AG04449 (cell line): ENCODE measurements at regions not wholly inside any gene's neighbourhood (a gene's known extent, or its start where the extent isn't known, plus 50 kb on each side); places are given as distances from the start of the nearest gene placed in this dataset.

Experiments used
- CTCF ChIA-PET: fragments of 350-600 bp; formaldehyde crosslinking; extraction: SDS; loops from one replicate; lab custom pipeline; 2021; ENCODE audit warnings: antibody characterized with exemption; lab: Yijun Ruan, JAX
- POLR2A ChIA-PET: fragments of 400-600, 350-600 bp; formaldehyde crosslinking; extraction: SDS; loops from one replicate; lab custom pipeline; 2020; ENCODE audit warnings: antibody characterized with exemption, inconsistent platforms; lab: Yijun Ruan, JAX
- DNase-seq: peaks from one replicate; pipeline ENCODE4 v3.0.0-alpha.2; 2010; ENCODE audit warnings: low read depth, low spot score
- H3K4me3 ChIP-seq: 2 replicates; pipeline ENCODE4 v1.5.1; 2011; ENCODE audit warnings: low read depth, mild to moderate bottlenecking, control low read depth, low read length
- CTCF ChIP-seq: IDR thresholded peaks from one replicate; pipeline ENCODE4 v1.5.1; 2011; ENCODE audit warnings: mild to moderate bottlenecking, moderate library complexity, low read length, control low read depth, inconsistent platforms; ENCODE audit not compliant: insufficient read depth; ENCODE audit errors: missing control alignments

GRCh38 chr1:87867626-87868025 is 538.9 kb downstream of the LMO4 start:
- TF ChIP-seq CTCF, result no peak
- CTCF ChIA-PET, result interaction anchor here (1.0 kb wide), 1 partner anchor 86 kb away, joined by 3 read pairs; no protein-coding TSS in a partner anchor
- DNase-seq, result no peak
- POLR2A ChIA-PET, result no interaction called here
- H3K4me3 ChIP-seq, result no peak overlapping the region

GRCh38 chr1:87869567-87869966 is 540.9 kb downstream of the LMO4 start:
- peak; percentile 14 for DNase-seq
- ChIA-PET POLR2A (no interaction called here), CTCF (no interaction called here)
- H3K4me3 ChIP-seq, result no peak overlapping the region
- TF ChIP-seq CTCF, result no peak

- CTCF ChIA-PET, result no interaction called here
- no peak overlapping the region for H3K4me3 ChIP-seq
- TF ChIP-seq CTCF, result no peak
- no peak for DNase-seq
- POLR2A ChIA-PET, result no interaction called here
These were observed 543.5 kb downstream of the LMO4 start for GRCh38 chr1:87872189-87872588.

- H3K4me3 ChIP-seq, result no peak overlapping the region
- DNase-seq, result no peak
- ChIA-PET CTCF (no interaction called here), POLR2A (no interaction called here)
- no peak for TF ChIP-seq CTCF
These were observed 544.0 kb downstream of the LMO4 start for GRCh38 chr1:87872692-87873091.

- no peak for TF ChIP-seq CTCF
- POLR2A ChIA-PET, result no interaction called here
- H3K4me3 ChIP-seq, result no peak overlapping the region
- no peak for DNase-seq
- CTCF ChIA-PET, result no interaction called here
These were observed 550.2 kb downstream of the LMO4 start for GRCh38 chr1:87878873-87879272.

GRCh38 chr1:87880098-87880760 is 551.5 kb downstream of the LMO4 start:
- ChIA-PET CTCF (interaction anchor here (0.7 kb wide), 1 partner anchor 12 kb away, joined by 3 read pairs; no protein-coding TSS in a partner anchor), POLR2A (no interaction called here)
- no peak for DNase-seq

More at GRCh38 chr1:87880098-87880760, 551.5 kb downstream of the LMO4 start:
- TF ChIP-seq CTCF, result no peak
- H3K4me3 ChIP-seq, result no peak overlapping the region
